GM12878 (cell line): ENCODE measurements at regions not wholly inside any gene's neighbourhood (a gene's known extent, or its start where the extent isn't known, plus 50 kb on each side); places are given as distances from the start of the nearest gene placed in this dataset.

Experiments used
- ASH2L ChIP-seq: fragments of 300-600, 200-600 bp; sonication (generic); IDR thresholded peaks from 2 replicates; pipeline ENCODE4 v1.6.1; 2017; ENCODE audit warnings: low read depth, mild to moderate bottlenecking, borderline replicate concordance
- BCL3 ChIP-seq: IDR thresholded peaks from 2 replicates; pipeline ENCODE4 v1.6.1; 2011; ENCODE audit warnings: borderline replicate concordance, low read depth, mild to moderate bottlenecking, moderate library complexity, low read length; ENCODE audit not compliant: insufficient read depth, poor library complexity, severe bottlenecking
- E2F8 ChIP-seq: fragments of 450-650 bp; IDR thresholded peaks from 2 replicates; pipeline ENCODE4 v1.6.1; 2018; ENCODE audit warnings: mild to moderate bottlenecking, low read depth, moderate library complexity; ENCODE audit not compliant: partially characterized antibody
- SMAD5 ChIP-seq: IDR thresholded peaks from 2 replicates; pipeline ENCODE4 v1.6.1; 2016; ENCODE audit warnings: antibody characterized with exemption, low read depth
- STAT3 ChIP-seq: IDR thresholded peaks from 2 replicates; pipeline ENCODE4 v1.6.1; 2011; ENCODE audit warnings: low read depth, low read length, improper control_type of control experiment
- TF ChIP-seq, protein P1 (sequence below): fragments of 450-650 bp; IDR thresholded peaks from 2 replicates; pipeline ENCODE4 v1.6.1; 2017; ENCODE audit warnings: mild to moderate bottlenecking, moderate library complexity

DNA sequence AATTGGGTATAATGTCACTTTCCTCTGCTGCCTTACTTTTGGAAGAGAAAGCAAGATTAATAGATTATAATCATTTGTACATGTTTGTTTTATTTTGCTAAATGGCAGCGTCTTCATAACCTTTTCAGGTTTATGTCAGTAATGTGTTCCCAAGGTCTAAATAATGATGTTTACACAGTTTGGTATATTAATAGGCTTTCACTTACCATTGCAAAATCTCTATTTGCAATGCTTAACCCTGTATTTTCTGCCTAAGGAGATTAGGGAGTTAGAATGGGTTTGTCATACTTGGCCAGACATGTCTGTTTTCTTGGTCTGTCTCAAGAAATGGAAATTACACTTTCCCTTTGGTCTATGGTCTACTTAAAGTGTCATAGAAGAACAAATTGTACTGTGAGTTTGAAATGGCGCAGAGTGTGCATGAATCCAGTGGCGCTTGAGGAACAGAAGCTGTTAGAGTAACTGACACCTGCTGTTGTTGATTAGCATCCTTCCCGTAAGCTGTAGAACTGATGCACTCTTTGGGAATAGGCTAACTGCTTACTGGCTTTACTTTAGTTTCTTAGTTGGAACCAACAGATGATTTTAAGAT is 261.1 kb downstream of the SAMD5 start (continued):
- TF ChIP-seq E2F8 (no peak), STAT3 (no peak), SMAD5 (no peak), BCL3 (no peak), ASH2L (no peak)
- TF ChIP-seq, protein P1, sequence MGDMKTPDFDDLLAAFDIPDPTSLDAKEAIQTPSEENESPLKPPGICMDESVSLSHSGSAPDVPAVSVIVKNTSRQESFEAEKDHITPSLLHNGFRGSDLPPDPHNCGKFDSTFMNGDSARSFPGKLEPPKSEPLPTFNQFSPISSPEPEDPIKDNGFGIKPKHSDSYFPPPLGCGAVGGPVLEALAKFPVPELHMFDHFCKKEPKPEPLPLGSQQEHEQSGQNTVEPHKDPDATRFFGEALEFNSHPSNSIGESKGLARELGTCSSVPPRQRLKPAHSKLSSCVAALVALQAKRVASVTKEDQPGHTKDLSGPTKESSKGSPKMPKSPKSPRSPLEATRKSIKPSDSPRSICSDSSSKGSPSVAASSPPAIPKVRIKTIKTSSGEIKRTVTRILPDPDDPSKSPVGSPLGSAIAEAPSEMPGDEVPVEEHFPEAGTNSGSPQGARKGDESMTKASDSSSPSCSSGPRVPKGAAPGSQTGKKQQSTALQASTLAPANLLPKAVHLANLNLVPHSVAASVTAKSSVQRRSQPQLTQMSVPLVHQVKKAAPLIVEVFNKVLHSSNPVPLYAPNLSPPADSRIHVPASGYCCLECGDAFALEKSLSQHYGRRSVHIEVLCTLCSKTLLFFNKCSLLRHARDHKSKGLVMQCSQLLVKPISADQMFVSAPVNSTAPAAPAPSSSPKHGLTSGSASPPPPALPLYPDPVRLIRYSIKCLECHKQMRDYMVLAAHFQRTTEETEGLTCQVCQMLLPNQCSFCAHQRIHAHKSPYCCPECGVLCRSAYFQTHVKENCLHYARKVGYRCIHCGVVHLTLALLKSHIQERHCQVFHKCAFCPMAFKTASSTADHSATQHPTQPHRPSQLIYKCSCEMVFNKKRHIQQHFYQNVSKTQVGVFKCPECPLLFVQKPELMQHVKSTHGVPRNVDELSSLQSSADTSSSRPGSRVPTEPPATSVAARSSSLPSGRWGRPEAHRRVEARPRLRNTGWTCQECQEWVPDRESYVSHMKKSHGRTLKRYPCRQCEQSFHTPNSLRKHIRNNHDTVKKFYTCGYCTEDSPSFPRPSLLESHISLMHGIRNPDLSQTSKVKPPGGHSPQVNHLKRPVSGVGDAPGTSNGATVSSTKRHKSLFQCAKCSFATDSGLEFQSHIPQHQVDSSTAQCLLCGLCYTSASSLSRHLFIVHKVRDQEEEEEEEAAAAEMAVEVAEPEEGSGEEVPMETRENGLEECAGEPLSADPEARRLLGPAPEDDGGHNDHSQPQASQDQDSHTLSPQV: no peak
